HG02943 (cell line): ENCODE measurements at regions not wholly inside any gene's neighbourhood (a gene's known extent, or its start where the extent isn't known, plus 50 kb on each side); places are given as distances from the start of the nearest gene placed in this dataset.

Experiments
- ATAC-seq: cut with Tn5 transposase; IDR thresholded peaks from one replicate; pipeline ENCODE4 v1.9.1; 2021; ENCODE audit warnings: mild to moderate bottlenecking, low read depth, moderate library complexity; ENCODE audit not compliant: unreplicated experiment

DNA sequence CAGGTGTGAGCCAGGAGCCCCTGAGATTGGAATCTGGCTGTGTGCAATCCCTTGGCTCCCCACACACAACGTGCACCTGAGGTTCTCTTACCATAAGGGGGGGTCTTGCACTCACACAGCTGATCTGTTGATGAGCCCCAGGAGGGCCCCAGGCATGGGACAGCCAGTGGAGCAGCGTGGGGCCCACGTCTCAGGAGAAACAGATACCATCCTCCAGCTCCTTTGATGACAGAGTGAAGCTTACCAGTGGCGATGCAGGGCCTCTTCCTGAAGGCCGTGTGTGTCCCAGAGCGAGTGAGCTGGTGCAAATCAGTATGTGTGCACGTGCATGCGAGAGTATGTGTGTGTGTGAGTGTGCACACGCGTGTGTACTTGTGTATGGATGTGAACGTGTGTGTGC is 287.4 kb downstream of the IRX1 start:
- no peak for ATAC-seq

DNA sequence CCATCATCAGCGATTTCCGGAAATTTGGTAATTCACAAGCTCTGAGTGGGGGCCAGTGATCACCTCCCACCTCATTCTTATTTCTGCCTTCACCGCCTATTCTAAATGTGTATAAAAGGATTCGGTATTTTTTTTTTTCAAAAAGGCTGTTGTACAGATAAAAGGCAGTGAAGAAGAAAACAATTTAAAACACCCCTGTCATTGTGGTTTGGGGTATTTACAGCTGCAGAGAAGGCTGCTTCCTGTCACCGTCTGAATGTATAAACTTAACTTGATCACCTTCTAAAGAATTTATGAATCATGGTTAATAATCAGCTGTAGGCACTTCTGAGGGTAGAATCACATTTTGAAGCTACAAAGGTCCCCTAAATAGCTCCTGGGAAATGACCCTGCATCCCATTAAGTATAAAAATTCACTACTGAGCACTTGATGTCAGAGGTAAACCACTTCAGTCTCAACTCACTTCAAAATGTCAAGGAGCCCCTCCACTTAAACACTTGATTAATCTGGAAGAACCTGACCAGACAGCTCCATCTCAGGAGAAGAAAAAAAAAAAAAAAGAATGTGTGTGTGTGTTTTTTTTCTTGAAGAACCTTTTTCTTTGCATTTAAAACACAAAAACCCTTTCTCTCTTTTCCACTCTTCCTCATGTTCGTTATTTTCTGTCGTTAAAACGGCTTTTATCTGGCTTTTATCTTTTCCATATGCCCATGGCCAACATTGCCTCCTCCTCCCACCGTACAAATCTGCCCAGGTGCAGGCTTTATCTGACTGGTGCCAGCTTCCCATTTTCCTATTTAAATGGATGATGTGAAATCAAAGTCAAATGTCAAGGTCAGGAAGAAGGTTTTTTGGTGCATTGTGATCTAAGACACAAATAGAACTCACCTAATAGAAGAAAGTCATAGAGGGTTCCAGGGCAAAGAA is 291.2 kb downstream of the IRX1 start:
- ATAC-seq: no peak

DNA sequence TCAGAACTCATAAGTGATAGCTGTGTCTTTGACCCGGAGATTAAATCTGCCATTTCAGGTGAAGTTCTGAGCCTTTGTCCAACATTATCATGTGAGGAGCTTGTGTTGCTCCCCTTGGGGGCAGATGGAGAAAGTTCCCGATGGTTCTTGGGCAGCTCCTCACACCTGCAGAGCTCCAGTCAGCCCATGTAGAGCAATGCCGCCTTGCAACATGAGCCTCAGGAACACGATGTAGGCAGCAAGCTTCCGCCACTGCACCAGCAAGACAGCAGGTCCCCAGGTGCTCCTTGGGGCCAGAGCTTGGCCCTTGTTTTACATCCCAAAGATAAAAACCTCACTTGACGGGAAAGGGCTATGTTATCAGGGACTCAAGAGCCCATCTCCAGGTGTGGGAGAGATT is 292.7 kb downstream of the IRX1 start:
- ATAC-seq: no peak

DNA sequence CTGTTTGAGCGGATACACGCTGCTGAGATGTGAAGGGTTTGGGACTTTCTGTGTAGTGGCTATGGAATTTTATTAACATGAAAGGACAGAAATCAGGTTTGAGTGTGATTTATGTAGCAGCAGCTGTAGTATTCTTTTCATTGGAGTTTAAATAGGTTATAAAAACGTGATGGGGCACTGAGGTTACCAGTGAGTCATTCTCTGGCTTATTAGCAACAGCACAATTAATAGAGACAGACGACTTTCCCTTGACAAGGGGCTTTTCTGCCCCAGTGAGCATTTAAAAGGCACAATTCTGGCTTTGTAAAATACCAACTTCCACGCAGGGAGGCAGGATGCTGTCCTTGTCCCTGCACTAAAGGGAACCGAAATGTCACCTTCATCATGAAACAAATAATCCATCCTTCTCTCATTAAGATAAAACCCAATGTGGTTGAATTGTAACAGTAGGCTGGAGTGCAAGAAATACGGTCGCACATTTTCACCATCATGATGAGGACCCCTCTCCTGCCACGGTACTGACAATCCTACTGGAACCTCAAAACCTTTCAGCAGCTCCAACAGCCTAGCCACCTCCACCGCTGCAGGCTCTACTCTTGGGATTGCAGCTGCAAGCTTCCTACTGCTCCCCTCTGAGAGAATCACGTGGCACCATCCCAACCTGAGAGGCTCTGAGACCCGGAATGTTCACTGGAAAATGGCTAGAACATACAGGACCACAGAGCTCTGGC is 293.9 kb downstream of the IRX1 start:
- no peak for ATAC-seq

DNA sequence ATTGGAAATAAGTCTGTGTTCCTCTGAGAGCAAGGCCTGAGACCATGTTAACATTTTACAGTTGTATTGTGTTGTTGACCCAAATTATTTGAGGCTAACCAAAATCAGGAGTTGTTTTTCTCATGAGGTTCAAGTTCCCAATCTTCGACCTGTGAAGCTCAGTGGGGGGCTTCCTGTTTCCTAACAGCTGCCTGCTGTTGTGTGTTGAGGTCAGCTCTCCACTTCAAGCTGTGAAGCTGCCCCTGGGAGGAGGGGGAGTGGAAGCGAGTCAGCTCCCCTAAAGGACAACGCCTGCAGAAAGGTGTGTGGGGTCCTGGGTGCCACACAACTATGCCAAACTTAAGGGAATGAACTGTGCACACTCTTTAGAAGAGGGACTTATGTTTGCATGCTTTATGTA is 295.5 kb downstream of the IRX1 start:
- no peak for ATAC-seq

DNA sequence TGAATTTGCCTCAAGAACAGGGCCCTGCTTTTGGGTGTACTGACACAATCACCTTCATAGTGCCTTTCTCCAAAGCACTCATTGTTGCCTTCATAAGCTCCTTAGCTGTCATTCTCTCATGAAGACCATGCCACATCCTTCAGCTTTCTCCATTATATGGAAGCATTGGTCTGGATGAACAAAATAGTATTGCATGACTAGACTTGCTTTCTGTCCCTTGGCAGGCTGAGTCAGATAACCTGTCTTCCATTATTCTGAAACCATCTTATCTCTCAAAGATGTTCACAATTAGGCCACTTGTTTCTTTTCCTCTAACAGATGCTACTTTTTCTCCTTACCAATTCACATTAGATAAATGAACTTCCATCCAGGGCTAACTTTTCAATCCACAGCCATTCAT is 297.9 kb downstream of the IRX1 start:
- ATAC-seq: no peak

DNA sequence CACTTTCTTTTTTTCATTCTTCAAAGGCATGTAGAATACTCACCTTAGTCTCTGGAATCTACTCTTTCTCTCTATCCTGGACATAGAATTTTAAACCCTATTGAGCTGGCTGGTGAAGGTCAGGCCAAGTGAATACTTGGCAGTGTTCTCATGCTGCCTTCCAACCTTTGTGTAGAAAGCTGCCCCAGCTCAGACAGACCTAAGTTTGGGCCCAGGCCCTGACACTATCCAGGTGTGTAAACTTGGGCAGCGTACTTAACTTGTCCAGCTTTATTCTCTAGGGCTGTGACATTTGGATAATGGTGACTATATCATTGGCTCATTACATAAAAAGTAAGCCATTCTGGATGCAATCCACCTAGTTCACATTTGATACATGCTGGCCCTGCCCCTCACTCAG is 298.3 kb downstream of the IRX1 start:
- ATAC-seq: no peak

DNA sequence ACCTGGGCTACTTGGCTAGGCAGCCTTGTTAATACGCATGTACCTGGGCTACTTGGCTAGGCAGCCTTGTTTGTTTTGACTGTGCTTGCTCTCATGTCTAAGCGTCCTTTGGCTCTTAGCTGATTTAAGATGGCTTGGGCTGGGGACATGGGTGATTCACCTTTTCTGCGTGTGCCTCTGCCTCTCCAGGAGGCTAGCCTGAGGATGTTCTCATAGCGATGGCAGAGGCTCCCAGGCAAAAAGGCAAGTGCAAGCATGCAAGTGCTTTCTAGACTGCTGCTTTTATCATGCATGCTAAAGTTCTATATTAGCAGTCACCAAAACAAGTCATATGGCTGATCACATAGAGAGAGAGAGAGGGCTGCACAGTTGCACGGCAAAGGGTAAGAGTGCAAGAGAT is 300.5 kb downstream of the IRX1 start:
- ATAC-seq: no peak

DNA sequence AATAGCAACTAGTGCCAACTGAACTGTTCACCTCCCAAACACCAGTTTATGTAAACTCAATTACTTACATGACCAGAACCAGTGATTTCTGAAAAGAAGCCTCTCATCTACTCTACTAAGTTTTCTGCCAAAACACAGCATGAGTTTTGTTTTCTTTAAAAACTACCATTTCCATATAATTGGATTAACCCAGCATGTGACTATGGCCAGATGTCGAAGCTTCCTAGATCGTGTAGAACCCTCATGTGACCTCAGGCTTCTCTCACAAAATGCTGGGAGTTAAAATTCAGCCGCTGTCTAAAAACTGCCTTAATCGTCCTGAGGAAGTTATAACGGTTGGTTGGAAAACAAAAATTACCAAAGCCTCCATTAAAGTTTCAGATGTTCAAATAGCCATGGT is 303.5 kb downstream of the IRX1 start:
- no peak for ATAC-seq

DNA sequence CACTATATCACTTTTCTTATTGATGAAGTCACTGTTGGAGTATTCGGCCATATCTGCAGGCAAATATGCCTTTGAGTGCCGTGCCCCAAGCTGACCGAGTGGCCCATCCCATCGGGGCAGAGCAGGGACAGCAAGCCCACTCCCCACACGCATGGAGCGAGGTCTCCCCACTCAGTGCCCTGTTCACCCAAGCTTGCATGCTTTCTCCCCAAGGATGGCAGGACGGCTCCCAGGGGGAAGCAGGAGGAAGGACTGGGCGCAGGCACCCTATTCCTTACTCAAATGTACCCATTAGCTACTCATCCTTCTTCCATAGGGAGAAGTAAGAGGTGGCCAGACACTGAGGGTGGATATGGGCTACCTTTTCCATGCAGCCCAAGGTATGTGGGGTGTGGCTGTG is 309.0 kb downstream of the IRX1 start:
- no peak for ATAC-seq

DNA sequence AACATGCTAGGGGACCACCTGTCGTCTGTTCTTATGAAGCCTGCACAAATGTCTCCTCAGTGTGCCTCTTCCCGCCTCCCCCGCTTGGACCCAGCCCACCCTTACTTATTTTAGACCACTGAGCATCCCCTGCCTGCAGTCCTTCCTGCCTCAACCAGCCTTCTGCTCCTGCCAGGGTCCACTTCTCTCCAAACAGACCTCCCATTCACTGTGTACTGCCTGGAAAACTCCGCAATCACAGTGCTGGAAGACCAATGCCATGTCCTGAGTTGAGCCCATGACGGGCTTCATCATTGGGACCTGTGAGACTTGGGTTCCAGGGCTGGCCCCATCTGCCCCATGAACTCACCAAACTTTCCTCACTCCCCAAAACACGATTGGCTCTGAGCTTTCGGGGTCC is 309.4 kb downstream of the IRX1 start:
- no peak for ATAC-seq

DNA sequence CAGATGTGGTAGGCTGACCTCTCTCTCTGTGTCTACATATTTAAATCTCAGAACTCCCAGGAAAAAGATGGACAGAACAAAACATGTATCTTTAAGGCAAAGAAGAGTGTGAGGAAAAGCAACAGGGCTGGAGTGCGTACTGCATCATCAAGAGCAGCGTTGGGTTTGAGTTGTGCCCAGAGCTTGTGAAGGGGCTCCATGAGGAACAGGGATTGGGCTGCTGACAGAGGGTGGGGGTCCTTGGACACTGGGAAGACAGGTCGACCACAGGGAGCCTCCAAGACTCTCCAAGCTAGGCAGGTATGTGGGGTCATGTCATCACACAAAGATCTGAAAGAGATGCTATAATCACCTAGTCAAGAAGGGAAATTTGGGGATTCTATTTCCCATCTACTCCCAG is 309.9 kb downstream of the IRX1 start:
- no peak for ATAC-seq

DNA sequence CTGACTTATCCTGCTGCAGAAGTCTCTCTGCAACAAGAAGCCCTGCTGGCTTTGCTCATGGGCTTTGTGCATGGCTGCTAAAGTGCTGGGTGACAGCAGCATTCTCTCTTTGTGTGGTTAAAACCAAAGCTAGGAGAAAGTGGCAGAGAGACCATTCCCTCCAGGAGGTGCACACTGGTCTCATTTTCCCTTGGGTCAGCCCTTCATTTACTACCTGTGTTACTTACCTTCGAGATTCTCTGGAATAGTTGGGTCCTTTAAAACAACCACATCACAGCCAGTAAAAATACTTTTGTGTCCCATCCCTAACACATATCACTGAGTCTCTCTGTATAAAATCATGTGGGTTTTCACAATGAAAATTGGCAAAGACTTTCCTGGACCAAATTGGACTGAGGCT is 315.5 kb downstream of the IRX1 start:
- ATAC-seq: no peak

DNA sequence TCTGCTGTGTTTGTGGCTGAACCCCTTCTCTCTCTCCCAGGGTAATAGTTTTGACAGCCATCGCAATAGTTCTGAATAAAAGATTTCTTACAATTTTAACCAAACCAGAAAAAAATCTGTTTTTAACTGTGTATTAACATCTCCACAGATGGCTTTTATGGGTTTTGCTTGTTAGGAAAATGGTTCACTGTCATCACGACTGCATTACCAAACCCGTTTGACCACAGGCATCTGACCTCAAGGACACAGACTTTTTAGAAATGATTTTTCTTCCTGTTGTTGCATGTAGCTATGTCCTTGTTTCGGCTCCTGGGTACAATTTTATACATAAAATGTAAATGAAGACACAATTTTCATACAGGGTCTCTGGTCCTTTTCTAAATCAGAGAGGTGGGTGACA is 316.1 kb downstream of the IRX1 start:
- ATAC-seq: no peak

DNA sequence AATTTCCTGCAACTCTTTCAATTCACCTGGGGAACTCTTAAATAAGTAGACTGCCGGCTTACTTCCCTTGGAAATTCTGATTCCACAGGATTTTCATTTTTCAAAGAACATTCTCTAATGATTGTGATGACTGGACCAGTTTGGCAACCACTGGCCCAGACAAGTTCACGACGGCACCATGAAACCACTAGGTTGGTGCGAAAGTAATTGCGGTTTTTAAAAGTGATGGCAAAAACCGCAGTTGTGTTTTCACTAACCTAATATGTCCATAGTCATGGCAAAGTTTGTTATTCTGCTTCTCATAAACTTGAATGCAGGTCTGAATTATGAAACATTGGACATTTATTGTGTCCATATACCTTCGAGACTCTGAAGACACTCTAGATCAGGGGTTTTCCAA is 317.2 kb downstream of the IRX1 start:
- ATAC-seq: no peak

DNA sequence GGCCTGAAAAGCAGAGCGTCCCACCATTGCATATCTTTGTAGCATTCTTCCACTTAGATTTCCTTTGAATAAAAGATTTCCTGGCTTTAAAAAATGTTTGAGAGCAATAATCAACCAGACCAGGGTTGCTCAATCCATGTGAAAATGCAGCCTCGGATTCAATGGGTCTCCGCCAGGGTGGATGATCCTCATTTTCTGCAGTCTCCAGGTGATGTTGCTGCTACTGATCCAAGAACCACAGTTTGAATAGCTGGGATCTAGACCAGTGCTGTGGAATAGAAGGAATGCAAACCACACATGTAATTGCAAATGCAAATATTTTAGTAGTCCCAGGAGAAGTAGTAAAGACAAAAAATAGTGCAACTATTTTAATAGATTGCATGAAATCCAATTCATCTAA is 317.6 kb downstream of the IRX1 start:
- ATAC-seq: no peak

DNA sequence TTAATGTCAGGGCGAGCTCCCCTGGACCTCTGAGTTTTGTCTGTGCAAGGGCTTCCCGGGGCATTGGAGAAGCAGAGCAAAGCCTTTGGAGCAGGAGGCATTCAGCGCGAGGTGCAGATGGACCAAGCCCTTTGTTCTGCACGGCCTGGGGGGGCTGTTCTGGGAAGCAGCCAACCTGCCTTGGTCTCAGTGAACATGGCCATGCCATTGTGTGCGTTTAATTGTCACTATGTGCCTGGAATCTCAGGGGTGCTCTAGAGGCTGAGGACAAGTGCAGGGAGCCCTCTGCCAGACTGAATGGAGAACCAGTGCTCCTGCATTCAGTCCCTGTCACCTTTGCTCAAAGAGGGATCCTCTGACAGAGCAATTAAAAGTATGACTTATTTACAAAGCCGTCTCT is 329.4 kb downstream of the IRX1 start:
- no peak for ATAC-seq

DNA sequence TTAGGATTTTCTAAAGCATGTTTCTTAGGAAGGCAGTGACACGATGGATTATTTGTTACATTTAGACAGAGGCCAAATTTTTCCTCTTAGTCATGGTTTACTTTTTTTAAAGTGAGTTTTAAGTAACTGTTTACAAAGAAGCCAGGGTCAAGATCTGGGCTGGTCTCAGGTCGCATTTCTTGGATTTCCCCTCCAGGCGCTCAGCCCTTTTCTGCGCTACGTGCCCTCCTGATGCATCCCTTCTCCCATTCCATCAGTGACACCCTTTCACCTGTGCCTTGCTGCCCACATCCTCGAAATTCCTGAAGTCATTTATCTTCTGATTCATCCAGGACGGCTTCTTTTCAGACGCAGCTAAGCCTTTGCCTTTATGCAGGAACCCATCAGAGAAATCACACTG is 330.3 kb downstream of the IRX1 start:
- no peak for ATAC-seq

DNA sequence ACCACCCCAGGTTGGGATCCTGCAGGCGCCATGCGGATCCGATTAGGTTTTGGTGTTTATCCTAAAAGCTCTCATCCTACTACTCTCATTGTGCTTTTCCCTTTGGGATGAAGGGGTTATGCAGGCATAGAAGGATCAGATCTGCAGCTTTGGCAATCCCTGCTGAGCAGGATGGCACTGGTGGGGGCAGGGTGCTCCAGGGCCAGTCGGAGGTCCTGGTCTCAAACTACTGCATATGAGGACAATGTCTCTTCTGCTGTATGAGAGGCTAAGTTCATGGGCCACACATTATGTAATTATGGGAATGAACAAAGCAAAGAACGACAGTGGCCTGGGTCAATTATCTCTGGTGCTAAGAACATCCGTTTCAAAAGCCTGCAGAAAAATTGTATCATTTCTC is 334.2 kb downstream of the IRX1 start:
- no peak for ATAC-seq

DNA sequence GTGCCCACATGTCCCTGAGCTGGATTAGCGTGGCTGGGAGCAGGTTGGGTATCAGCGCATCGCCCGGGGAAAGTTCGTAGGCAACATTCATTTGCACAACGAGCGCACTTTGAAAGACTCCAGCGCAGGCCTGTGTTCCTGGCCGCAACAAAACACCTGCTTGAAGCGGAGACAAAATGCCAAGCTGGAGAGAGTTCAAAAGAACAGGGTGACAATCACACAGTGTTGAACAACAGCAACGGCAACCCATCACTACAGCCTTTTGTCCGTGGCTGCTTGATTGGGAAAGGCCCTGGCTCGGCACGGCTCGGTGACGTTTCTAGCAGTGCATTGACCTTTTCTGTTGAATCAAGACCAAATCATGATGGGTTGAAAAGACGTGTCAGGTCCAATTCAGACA is 336.3 kb downstream of the IRX1 start:
- no peak for ATAC-seq

DNA sequence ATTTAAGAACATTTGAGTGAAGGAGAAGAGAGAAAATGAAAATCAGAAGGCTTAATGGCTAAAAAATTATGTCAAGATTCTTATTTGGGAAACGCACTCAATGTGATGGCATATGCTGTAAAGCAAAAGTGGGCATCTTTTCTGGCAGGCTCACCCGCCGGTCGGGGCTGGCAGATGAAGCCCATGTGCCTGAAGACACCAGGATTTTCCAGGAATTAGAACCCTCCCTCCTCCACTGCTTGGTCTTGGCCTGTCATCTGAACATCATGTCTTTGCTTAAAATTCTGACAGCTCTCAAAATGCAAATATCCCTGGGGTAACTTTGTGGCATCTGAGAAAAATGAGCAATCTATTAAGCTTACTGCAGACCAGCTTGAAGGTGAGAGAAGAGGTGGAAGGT is 337.9 kb downstream of the IRX1 start:
- no peak for ATAC-seq

DNA sequence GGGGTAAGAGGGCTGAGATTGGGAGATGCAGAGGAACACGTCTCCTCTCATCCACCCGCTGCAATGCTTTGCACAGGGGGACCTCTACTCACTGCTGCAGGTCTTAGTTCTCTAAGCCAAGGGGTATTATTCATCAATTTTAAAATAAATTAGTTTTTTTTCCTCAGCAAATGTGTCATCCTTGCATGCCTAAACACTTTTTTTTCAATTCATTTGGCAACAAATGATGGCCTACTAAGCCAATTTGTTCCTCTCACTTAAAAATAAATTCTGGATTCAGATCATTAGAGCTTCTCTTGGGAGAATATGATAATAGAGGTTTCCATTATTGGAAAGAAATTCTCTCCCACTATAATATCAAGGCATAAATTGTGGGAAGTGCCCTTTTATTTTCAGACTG is 338.3 kb downstream of the IRX1 start:
- no peak for ATAC-seq
